Body of pancreas (tissue), 4 donors: ENCODE measurements at regions not wholly inside any gene's neighbourhood (a gene's known extent, or its start where the extent isn't known, plus 50 kb on each side); places are given as distances from the start of the nearest gene placed in this dataset.

Experiments
- CTCF ChIP-seq, 7 experiments: fragments of 450-650 bp in 4 of 7; fragments of 200-600 bp in 3 of 7; sonication (generic) in 3 of 7; IDR thresholded peaks; one replicate each; pipeline ENCODE4 v1.5.1; 2016 to 2019; ENCODE audit warnings: antibody characterized with exemption in 7 of 7
- POLR2A ChIP-seq, 3 donors: fragments of 450-650 bp; IDR thresholded peaks; one replicate each; pipeline ENCODE4 v1.6.1; 2016; ENCODE audit warnings: antibody characterized with exemption in 3 of 3, mild to moderate bottlenecking in 2 of 3

- TF ChIP-seq CTCF (IDR thresholded peaks at IDR 0.05) (no peak), POLR2A (IDR thresholded peaks at IDR 0.05) (no peak)
These were observed 121.6 kb upstream of the STK26 start for GRCh38 chrX:131901546-131901945.
